ENCODE measurements at regions not wholly inside any gene's neighbourhood (a gene's known extent, or its start where the extent isn't known, plus 50 kb on each side); places are given as distances from the start of the nearest gene placed in this dataset.

DNA sequence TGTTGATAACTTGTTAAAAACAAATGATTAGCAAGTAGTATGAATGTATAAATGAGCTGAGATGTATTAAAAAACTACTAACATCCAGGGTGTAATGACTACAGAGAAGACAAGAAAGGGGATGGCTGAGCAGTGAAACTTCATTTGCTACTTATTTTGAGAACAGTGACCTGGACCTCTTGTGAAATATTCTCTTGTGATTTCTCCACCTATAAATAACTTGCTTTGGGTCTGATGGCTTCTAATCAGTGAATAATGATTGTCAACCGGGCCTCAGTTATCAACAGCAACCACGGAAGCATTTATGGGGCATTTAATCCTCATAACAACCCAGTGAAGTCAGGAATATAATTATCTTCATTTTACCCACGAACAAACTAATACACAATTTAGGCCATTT is 154.2 kb upstream of the HAND2 start:
- DNase-seq (ENCODE audit: low spot score), result no peak
- TF ChIP-seq, protein P1, sequence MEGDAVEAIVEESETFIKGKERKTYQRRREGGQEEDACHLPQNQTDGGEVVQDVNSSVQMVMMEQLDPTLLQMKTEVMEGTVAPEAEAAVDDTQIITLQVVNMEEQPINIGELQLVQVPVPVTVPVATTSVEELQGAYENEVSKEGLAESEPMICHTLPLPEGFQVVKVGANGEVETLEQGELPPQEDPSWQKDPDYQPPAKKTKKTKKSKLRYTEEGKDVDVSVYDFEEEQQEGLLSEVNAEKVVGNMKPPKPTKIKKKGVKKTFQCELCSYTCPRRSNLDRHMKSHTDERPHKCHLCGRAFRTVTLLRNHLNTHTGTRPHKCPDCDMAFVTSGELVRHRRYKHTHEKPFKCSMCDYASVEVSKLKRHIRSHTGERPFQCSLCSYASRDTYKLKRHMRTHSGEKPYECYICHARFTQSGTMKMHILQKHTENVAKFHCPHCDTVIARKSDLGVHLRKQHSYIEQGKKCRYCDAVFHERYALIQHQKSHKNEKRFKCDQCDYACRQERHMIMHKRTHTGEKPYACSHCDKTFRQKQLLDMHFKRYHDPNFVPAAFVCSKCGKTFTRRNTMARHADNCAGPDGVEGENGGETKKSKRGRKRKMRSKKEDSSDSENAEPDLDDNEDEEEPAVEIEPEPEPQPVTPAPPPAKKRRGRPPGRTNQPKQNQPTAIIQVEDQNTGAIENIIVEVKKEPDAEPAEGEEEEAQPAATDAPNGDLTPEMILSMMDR (IDR thresholded peaks at IDR 0.05; ENCODE audit: extremely low read depth, insufficient read depth, missing control alignments), result no peak
- in situ Hi-C loops (cut with MboI; ENCODE audit: low pct_unique_long_range_greater_than_20kb, low sequenced_read_pairs, unreplicated experiment), result no loop called here

DNA sequence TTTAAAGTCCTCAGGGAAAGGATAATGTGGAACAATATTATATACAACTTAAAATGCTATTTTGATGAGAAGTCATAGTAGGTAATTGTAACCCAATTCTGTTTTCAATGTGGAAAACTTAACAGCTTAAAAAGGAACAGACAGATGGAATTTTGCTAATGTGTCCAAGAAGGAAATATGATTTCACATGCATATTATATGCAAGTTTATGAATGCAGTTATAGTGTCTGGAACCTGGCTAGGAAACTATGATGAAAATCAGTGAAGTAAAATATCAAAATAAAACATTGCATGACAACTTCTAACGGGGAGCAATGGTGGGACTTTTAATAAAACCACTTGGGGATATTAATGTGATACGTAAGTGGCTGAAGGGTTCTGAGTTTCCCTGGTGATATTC is 152.6 kb upstream of the HAND2 start:
- TF ChIP-seq, protein P1 (IDR thresholded peaks at IDR 0.05; ENCODE audit: extremely low read depth, insufficient read depth, missing control alignments), result no peak

DNA sequence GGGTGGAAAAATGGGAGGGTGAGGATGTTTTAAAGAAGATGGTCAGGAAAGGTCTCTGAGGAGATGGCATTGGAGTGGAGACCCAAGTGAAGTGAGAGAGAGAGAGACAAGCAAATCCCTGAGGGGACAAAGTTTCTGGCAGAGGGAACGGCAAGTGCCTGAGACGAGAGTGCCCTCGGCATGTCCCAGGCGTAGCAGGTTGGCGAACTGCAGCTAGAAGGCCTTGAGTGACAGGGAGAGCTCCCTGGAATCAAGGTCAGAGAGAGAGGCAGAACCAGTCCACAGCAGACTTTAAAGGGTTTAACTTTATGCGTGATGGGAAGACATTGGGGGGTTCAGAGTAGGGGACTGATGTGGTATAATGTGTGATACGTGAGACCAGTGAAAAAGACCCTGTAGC is 150.2 kb upstream of the HAND2 start:
- TF ChIP-seq, protein P1 (IDR thresholded peaks at IDR 0.05; ENCODE audit: extremely low read depth, insufficient read depth, missing control alignments), result no peak
- DNase-seq (ENCODE audit: low spot score), result no peak
- in situ Hi-C loops (cut with MboI; ENCODE audit: low pct_unique_long_range_greater_than_20kb, low sequenced_read_pairs, unreplicated experiment), result no loop called here

More for the DNA sequence above, 152.6 kb upstream of the HAND2 start:
- DNase-seq (ENCODE audit: low spot score), result no peak
- in situ Hi-C loops (cut with MboI; ENCODE audit: low pct_unique_long_range_greater_than_20kb, low sequenced_read_pairs, unreplicated experiment), result no loop called here

DNA sequence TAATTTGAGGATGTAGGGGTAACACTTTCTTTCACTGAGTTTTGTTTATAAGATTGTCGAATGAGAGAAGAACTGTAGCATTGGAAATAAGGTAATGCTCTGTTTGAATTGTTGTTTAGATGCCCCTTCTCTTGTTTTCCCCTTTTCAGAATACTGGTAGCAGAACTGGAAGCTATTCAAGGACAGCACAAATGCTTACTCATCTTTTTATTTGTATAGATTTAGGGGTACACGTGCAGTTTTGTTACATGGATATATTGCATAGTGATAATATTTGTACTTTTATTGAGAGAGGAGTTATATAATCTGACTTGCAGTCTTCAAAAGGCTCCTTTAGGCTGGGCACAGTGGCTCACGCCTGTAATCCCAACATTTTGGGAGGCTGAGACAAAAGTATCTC is 145.4 kb upstream of the HAND2 start:
- TF ChIP-seq, protein P1 (IDR thresholded peaks at IDR 0.05; ENCODE audit: extremely low read depth, insufficient read depth, missing control alignments), result no peak
- no peak for DNase-seq (ENCODE audit: low spot score)
- in situ Hi-C loops (cut with MboI; ENCODE audit: low pct_unique_long_range_greater_than_20kb, low sequenced_read_pairs, unreplicated experiment), result no loop called here

DNA sequence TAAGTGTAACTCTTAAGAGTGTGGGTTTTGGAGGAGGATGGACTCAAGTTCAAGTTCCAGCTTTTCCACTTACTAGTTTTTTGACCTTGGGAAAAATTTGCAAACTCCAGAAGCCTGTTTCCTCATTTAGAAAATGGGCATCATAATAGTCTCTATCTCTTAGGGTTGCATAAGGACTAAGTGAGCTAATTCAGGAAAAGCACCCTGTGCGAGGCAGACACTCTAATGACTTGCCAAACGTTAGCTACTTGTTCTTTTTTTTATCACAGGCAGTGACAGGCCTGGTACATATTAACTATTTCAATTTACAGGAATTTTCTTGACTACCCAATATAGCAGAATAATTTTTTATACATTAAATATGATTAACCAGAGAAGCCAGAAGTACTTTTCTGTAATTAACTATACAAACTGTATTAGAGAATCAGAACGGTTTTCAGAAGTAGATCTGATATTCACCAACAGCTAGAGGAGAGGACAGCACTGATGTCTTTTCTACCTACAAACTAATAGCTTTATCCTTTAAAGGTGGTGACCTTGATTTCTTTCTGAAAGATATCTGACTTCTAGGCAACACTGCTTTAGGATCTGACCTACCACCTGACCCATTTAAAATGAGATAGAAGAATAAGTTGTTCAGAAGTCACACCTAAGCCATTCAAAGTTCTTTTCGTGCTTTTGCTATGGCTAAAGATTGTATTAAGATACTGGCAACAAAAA is 139.6 kb upstream of the HAND2 start:
- in situ Hi-C loops (cut with MboI; ENCODE audit: low pct_unique_long_range_greater_than_20kb, low sequenced_read_pairs, unreplicated experiment), result no loop called here
- DNase-seq (ENCODE audit: low spot score), result no peak
- TF ChIP-seq, protein P1 (IDR thresholded peaks at IDR 0.05; ENCODE audit: extremely low read depth, insufficient read depth, missing control alignments), result no peak

DNA sequence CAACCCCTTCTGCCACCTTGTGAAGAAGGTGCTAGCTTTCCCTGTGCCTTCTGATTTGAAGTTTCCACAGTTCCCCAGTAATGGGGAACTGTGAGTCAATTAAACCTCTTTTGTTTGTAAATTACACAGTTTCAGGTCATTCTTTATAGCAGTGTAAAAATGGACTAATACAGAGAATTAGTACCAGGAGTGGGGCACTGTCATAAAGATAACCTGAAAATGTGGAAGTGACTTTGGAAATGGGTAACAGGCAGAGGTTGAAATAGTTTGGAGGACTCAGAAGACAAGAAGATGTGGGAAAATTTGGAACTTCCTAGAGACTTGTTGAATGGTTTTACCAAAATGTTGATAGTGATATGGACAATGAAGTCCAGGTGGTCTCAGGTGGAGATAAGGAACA is 131.0 kb upstream of the HAND2 start:
- in situ Hi-C loops (cut with MboI; ENCODE audit: low pct_unique_long_range_greater_than_20kb, low sequenced_read_pairs, unreplicated experiment), result no loop called here
- TF ChIP-seq, protein P1 (IDR thresholded peaks at IDR 0.05; ENCODE audit: extremely low read depth, insufficient read depth, missing control alignments), result no peak
- no peak for DNase-seq (ENCODE audit: low spot score)
